ENCODE measurements at regions not wholly inside any gene's neighbourhood (a gene's known extent, or its start where the extent isn't known, plus 50 kb on each side); places are given as distances from the start of the nearest gene placed in this dataset.

DNA sequence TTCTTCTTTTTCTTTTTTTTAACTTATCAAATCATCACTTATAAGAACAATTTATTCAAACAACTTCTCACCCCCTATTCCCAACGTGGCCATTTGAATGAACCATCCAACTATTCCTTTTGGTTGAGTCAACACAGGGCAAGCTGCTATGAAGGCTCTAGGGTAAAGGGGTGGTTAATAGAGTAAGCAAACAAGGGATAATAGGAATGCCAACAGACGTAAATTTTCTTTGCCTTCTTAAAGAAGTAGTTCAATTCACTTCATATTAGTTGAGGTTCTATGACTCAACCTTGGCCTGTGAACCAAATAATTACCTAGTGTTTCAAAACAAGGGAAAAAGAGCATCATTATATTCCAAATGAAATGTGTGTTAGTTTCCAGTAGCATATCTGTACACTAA is 1383.8 kb upstream of the SLC10A2 start:
- Histone ChIP-seq H3K9ac (replicated peaks in 1 of 4; ENCODE audit: extremely low read depth in 1 of 4, low read depth in 3 of 4, low read length in 3 of 4) (no peak overlapping the region), H4K8ac (ENCODE audit: extremely low read depth, insufficient read depth, low read length) (no peak overlapping the region), H2BK5ac (ENCODE audit: low read depth, low read length) (no peak overlapping the region), H2BK120ac (replicated peaks; ENCODE audit: low read depth, low read length) (no peak overlapping the region), H3K27ac (ENCODE audit: low read depth, low read length) (no peak overlapping the region), H2AK5ac (ENCODE audit: low read depth, low read length) (no peak overlapping the region), H3K4me1 (replicated peaks in 1 of 4; ENCODE audit: control insufficient read depth in 3 of 4, insufficient read depth in 4 of 4, low read length in 3 of 4) (peaks cover 0 to 3% (median 0%) of the 10 kb centered on the region in 4 experiments; a peak in 1 of 7 replicates), H4K91ac (replicated peaks; ENCODE audit: insufficient read length, low read length) (no peak overlapping the region), H3K9me3 (ENCODE audit: insufficient read depth in 2 of 2, low read depth in 1 of 2, low read length in 1 of 2) (no peaks in the 10 kb centered on the region), H2BK15ac (ENCODE audit: low read length) (no peak overlapping the region), H2BK12ac (ENCODE audit: low read depth, low read length) (no peak overlapping the region), H3K36me3 (ENCODE audit: control insufficient read depth in 2 of 4, insufficient read depth in 4 of 4, low read length in 3 of 4) (no peaks in the 10 kb centered on the region), H3K79me2 (ENCODE audit: control insufficient read depth in 1 of 2, insufficient read depth in 2 of 2, low read length in 2 of 2) (no peaks in the 10 kb centered on the region), H4K5ac (ENCODE audit: insufficient read length, low read depth, low read length) (no peak overlapping the region), H3K4me3 (ENCODE audit: extremely low read depth in 1 of 4, insufficient read depth in 2 of 4, low read depth in 3 of 4, low read length in 4 of 4) (no peak overlapping the region), H3K18ac (ENCODE audit: extremely low read depth, low read length) (no peak overlapping the region), H2BK20ac (ENCODE audit: low read length) (no peak overlapping the region), H3K14ac (ENCODE audit: insufficient read length) (no peak overlapping the region), H3K4me2 (ENCODE audit: insufficient read depth in 1 of 2, low read depth in 2 of 2, low read length in 2 of 2) (no peak overlapping the region), H3K4ac (replicated peaks; ENCODE audit: insufficient read length, low read depth, low read length) (no peak overlapping the region), H3K23me2 (ENCODE audit: low read depth, low read length) (no peaks in the 10 kb centered on the region; the same call in 1 of the 2 replicates), H3K56ac (replicated peaks; ENCODE audit: insufficient read length, low read depth, low read length) (no peak overlapping the region), H3K23ac (ENCODE audit: insufficient read length) (no peak overlapping the region), H3K79me1 (ENCODE audit: low read depth, low read length) (no peaks in the 10 kb centered on the region), H4K20me1 (replicated peaks in 1 of 2; ENCODE audit: control insufficient read depth in 1 of 2, insufficient read depth in 2 of 2, low read length in 2 of 2) (no peaks in the 10 kb centered on the region), H2AFZ (ENCODE audit: low read length) (no peak overlapping the region), H3K27me3 (replicated peaks in 1 of 4; ENCODE audit: control insufficient read depth in 3 of 4, extremely low read depth in 1 of 4, insufficient read depth in 3 of 4, low read length in 3 of 4) (no peaks in the 10 kb centered on the region)
- no peak for TF ChIP-seq RFX5 (IDR thresholded peaks at IDR 0.05; ENCODE audit: borderline replicate concordance, low read depth, low read length)
- no peak for TF ChIP-seq CREB1 (IDR thresholded peaks at IDR 0.05)
- TF ChIP-seq ZNF274 (IDR thresholded peaks at IDR 0.05; ENCODE audit: borderline replicate concordance, extremely low read depth, low read length): no peak
- no peak for TF ChIP-seq SIX5 (IDR thresholded peaks at IDR 0.05; ENCODE audit: low read depth, low read length)
- TF ChIP-seq CBX8 (IDR thresholded peaks at IDR 0.05; ENCODE audit: borderline replicate concordance, low read depth, low read length): no peak
- WGBS, 2 experiments (ENCODE audit: extremely low coverage in 1 of 2, insufficient coverage in 1 of 2, insufficient read length in 1 of 2, insufficient replicate concordance in 2 of 2, low coverage in 1 of 2, low lambda C conversion rate in 2 of 2, missing lambda C conversion rate in 1 of 2): 96% methylated on average over 2 of the region's 2 CpGs; no CpG with 5 or more reads in 1 of the 2 experiments
- DNase-seq (ENCODE audit: low read depth in 1 of 2, low spot score in 2 of 2) (no peak), FAIRE-seq (no peak)
- POLR2A ChIA-PET (ENCODE audit: partially characterized antibody): no interaction called here
- CTCF ChIA-PET (ENCODE audit: partially characterized antibody): interaction anchor here (0.7 to 1.4 kb wide), 2 partner anchors 9 to 1550 kb away, joined by 3 read pairs; no protein-coding TSS in a partner anchor
